Esophagus (tissue), 2 donors: ENCODE measurements at regions not wholly inside any gene's neighbourhood (a gene's known extent, or its start where the extent isn't known, plus 50 kb on each side); places are given as distances from the start of the nearest gene placed in this dataset.

Experiments used
- H3K27ac ChIP-seq, 2 donors: one replicate each; pipeline ENCODE4 v1.5.1; 2013; ENCODE audit warnings: low read depth in 2 of 2, mild to moderate bottlenecking in 2 of 2, inconsistent platforms in 1 of 2, low read length in 1 of 2, moderate library complexity in 1 of 2
- H3K27me3 ChIP-seq, 2 donors: one replicate each; pipeline ENCODE4 v1.6.1; 2013; ENCODE audit warnings: low read length in 2 of 2, control low read depth in 1 of 2, mild to moderate bottlenecking in 1 of 2; ENCODE audit not compliant: insufficient read depth in 2 of 2, control insufficient read depth in 1 of 2
- H3K36me3 ChIP-seq, 2 donors: one replicate each; pipeline ENCODE4 v1.6.1; 2013; ENCODE audit warnings: low read length in 1 of 2; ENCODE audit not compliant: control insufficient read depth in 2 of 2, insufficient read depth in 2 of 2
- H3K4me1 ChIP-seq, 2 donors: one replicate each; pipeline ENCODE4 v1.6.1; 2013; ENCODE audit warnings: low read length in 1 of 2; ENCODE audit not compliant: control insufficient read depth in 2 of 2, insufficient read depth in 2 of 2
- H3K4me3 ChIP-seq, 2 donors: one replicate each; pipeline ENCODE4 v1.5.1; 2013; ENCODE audit warnings: low read length in 2 of 2, mild to moderate bottlenecking in 2 of 2, low read depth in 1 of 2, moderate library complexity in 1 of 2
- H3K9me3 ChIP-seq, 2 donors: one replicate each; pipeline ENCODE4 v1.6.1; 2013; ENCODE audit warnings: mild to moderate bottlenecking in 2 of 2, low read depth in 1 of 2, low read length in 1 of 2, moderate library complexity in 1 of 2; ENCODE audit not compliant: control insufficient read depth in 2 of 2, insufficient read depth in 1 of 2
- WGBS, 2 donors: extraction: QIAGEN DNeasy Blood & Tissue Kit; methylation state at CpG; one replicate each; pipeline ENCODE4 v1.1.7; 2013; 5-methylcytosine and 5-hydroxymethylcytosine counted together
- donor health status: healthy with polysubstance abuse.
- donor health status: Bipolar disorder and iron deficiency.

GRCh38 chr1:212230329-212230728 lies 54.9 kb upstream of the PPP2R5A start:
- Histone ChIP-seq H3K27me3 (no peaks in the 10 kb centered on the region), H3K9me3 (no peaks in the 10 kb centered on the region), H3K36me3 (no peaks in the 10 kb centered on the region), H3K4me1 (peaks cover 3 to 4% of the 10 kb centered on the region in 2 donors), H3K4me3 (no peak overlapping the region), H3K27ac (no peak overlapping the region)
- 87 to 89% methylated on average over 3 of the region's 3 CpGs for WGBS, 2 donors

GRCh38 chr1:212231372-212231771 lies 53.8 kb upstream of the PPP2R5A start:
- H3K4me1 ChIP-seq: peaks cover 3 to 6% of the 10 kb centered on the region in 2 donors

GRCh38 chr1:212232090-212232489 lies 53.1 kb upstream of the PPP2R5A start:
- Histone ChIP-seq H3K27ac (peak overlapping the region in 1 of 2 donors; percentile 45), H3K36me3 (no peaks in the 10 kb centered on the region), H3K9me3 (no peaks in the 10 kb centered on the region), H3K27me3 (no peaks in the 10 kb centered on the region), H3K4me3 (no peak overlapping the region), H3K4me1 (peaks cover 3 to 6% of the 10 kb centered on the region in 2 donors)
- 73 to 74% methylated on average over 3 of the region's 3 CpGs for WGBS, 2 donors

More at GRCh38 chr1:212231372-212231771, 53.8 kb upstream of the PPP2R5A start:
- Histone ChIP-seq H3K4me3 (no peak overlapping the region), H3K36me3 (no peaks in the 10 kb centered on the region), H3K27me3 (no peaks in the 10 kb centered on the region), H3K27ac (no peak overlapping the region), H3K9me3 (no peaks in the 10 kb centered on the region)
- WGBS, 2 donors: 89 to 97% methylated on average over 1 of the region's 1 CpG

- Histone ChIP-seq H3K27me3 (no peaks in the 10 kb centered on the region), H3K27ac (no peak overlapping the region), H3K4me3 (no peak overlapping the region), H3K9me3 (no peaks in the 10 kb centered on the region), H3K36me3 (no peaks in the 10 kb centered on the region), H3K4me1 (peaks cover 4 to 9% of the 10 kb centered on the region in 2 donors)
Measured at GRCh38 chr1:212233321-212233720, 51.9 kb upstream of the PPP2R5A start.

- no peaks in the 10 kb centered on the region for H3K27me3 ChIP-seq
- 70 to 72% methylated on average over 8 of the region's 8 CpGs for WGBS, 2 donors
- H3K27ac ChIP-seq: peak overlapping the region; percentile 63 to 74
- no peak overlapping the region for H3K4me3 ChIP-seq
- no peaks in the 10 kb centered on the region for H3K36me3 ChIP-seq
- H3K9me3 ChIP-seq: no peaks in the 10 kb centered on the region
- H3K4me1 ChIP-seq: peaks cover 8 to 13% of the 10 kb centered on the region in 2 donors
Measured at GRCh38 chr1:212234431-212235395, 50.5 kb upstream of the PPP2R5A start.
